Naive thymus-derived CD4-positive, alpha-beta T cell (primary cell): ENCODE measurements at regions not wholly inside any gene's neighbourhood (a gene's known extent, or its start where the extent isn't known, plus 50 kb on each side); places are given as distances from the start of the nearest gene placed in this dataset.
A peak's percentile ranks its signal among the peaks of the same experiment; 100 is the strongest.
"Not testable (repeated sequence)": the region's sequence is repeated elsewhere in the genome, so short reads cannot be mapped to it uniquely, and the experiment has no call there.

Experiments used
- ATAC-seq: fragments of 150-1000 bp; cut with Tn5 transposase; 2 replicates; pipeline ENCODE4 v1.10.0; 2021; ENCODE audit warnings: mild to moderate bottlenecking, moderate library complexity
- CTCF ChIA-PET: fragments of 350-600 bp; sonication (Branson Sonifier 250); formaldehyde crosslinking; loops from one replicate; lab custom pipeline; 2021; ENCODE audit warnings: antibody characterized with exemption; lab: Charles Lee
- POLR2A ChIA-PET: fragments of 350-600 bp; sonication (Branson Sonifier 250); formaldehyde crosslinking; loops from one replicate; lab custom pipeline; 2021; ENCODE audit warnings: antibody characterized with exemption, inconsistent platforms; lab: Charles Lee
- DNase-seq, 9 donors: peaks; one replicate each; pipeline versions ENCODE4 v3.0.0 to v3.0.0-alpha.2; 2020 to 2022; ENCODE audit warnings: mixed read lengths in 1 of 9
- H3K27ac ChIP-seq: one replicate; pipeline ENCODE4 v1.7.0; 2013; ENCODE audit warnings: mild to moderate bottlenecking, low read depth, low read length, moderate library complexity
- H3K27me3 ChIP-seq, 2 donors: one replicate each; pipeline ENCODE4 v1.7.0; 2013; ENCODE audit warnings: low read length in 2 of 2, mild to moderate bottlenecking in 2 of 2, moderate library complexity in 2 of 2; ENCODE audit not compliant: control insufficient read depth in 2 of 2, insufficient read depth in 2 of 2
- H3K36me3 ChIP-seq, 3 experiments: 1 replicate in 2 of 3; 2 replicates in 1 of 3; pipeline ENCODE4 v1.7.0; 2013; ENCODE audit warnings: low read length in 3 of 3, mild to moderate bottlenecking in 3 of 3, moderate library complexity in 1 of 3; ENCODE audit not compliant: insufficient read depth in 3 of 3, control insufficient read depth in 2 of 3
- H3K4me1 ChIP-seq, 2 donors: one replicate each; pipeline ENCODE4 v1.7.0; 2013; ENCODE audit warnings: low read length in 2 of 2, mild to moderate bottlenecking in 2 of 2, moderate library complexity in 1 of 2; ENCODE audit not compliant: control insufficient read depth in 2 of 2, insufficient read depth in 2 of 2
- H3K4me3 ChIP-seq: 2 replicates; pipeline ENCODE4 v1.7.0; 2013; ENCODE audit warnings: mild to moderate bottlenecking, low read length
- H3K9me3 ChIP-seq, 3 experiments: 1 replicate in 2 of 3; 2 replicates in 1 of 3; pipeline ENCODE4 v1.7.0; 2013; ENCODE audit warnings: low read length in 3 of 3; ENCODE audit not compliant: control insufficient read depth in 2 of 3
- H3K27ac Mint-ChIP-seq, 9 donors: one replicate each; pipeline ENCODE4 v1.8.0; 2020 to 2022; ENCODE audit warnings: mixed read lengths in 9 of 9, mild to moderate bottlenecking in 8 of 9, moderate library complexity in 5 of 9, inconsistent platforms in 2 of 9
- H3K27me3 Mint-ChIP-seq, 5 donors: one replicate each; pipeline ENCODE4 v1.8.0; 2021 to 2022; ENCODE audit warnings: mixed read lengths in 5 of 5, mild to moderate bottlenecking in 1 of 5
- H3K36me3 Mint-ChIP-seq, 5 donors: one replicate each; pipeline ENCODE4 v1.8.0; 2020 to 2022; ENCODE audit warnings: mixed read lengths in 5 of 5, mild to moderate bottlenecking in 3 of 5, inconsistent platforms in 1 of 5
- H3K4me1 Mint-ChIP-seq, 7 donors: one replicate each; pipeline ENCODE4 v1.8.0; 2020 to 2022; ENCODE audit warnings: mixed read lengths in 7 of 7, mild to moderate bottlenecking in 3 of 7, inconsistent platforms in 1 of 7
- H3K4me3 Mint-ChIP-seq, 10 donors: one replicate each; pipeline ENCODE4 v1.8.0; 2020 to 2022; ENCODE audit warnings: mild to moderate bottlenecking in 10 of 10, mixed read lengths in 10 of 10, moderate library complexity in 6 of 10, inconsistent platforms in 2 of 10
- H3K9me3 Mint-ChIP-seq, 11 donors: one replicate each; pipeline ENCODE4 v1.8.0; 2020 to 2022; ENCODE audit warnings: mixed read lengths in 11 of 11, mild to moderate bottlenecking in 4 of 11, inconsistent platforms in 1 of 11, moderate library complexity in 1 of 11
- intact Hi-C, 2 donors: fragments of 100-400 bp; cut with micrococcal nuclease; formaldehyde crosslinking; loops; one replicate each; pipeline ENCODE4 v1.15.1; 2023

- peak; percentile 69 for ATAC-seq
- intact Hi-C loops, H3K27me3 ChIP-seq, H3K36me3 Mint-ChIP-seq, H3K9me3 Mint-ChIP-seq, H3K4me3 ChIP-seq, CTCF ChIA-PET, H3K27ac ChIP-seq, H3K36me3 ChIP-seq, H3K4me3 Mint-ChIP-seq, H3K9me3 ChIP-seq, POLR2A ChIA-PET, DNase-seq, H3K27ac Mint-ChIP-seq, H3K27me3 Mint-ChIP-seq, H3K4me1 ChIP-seq: not testable (repeated sequence)
- H3K4me1 Mint-ChIP-seq: peaks cover 5 to 15% (median 11%) of the 10 kb centered on the region in 7 donors
Observed at GRCh38 chr2:89243114-89243700, 551.7 kb downstream of the RPIA start.

DNA sequence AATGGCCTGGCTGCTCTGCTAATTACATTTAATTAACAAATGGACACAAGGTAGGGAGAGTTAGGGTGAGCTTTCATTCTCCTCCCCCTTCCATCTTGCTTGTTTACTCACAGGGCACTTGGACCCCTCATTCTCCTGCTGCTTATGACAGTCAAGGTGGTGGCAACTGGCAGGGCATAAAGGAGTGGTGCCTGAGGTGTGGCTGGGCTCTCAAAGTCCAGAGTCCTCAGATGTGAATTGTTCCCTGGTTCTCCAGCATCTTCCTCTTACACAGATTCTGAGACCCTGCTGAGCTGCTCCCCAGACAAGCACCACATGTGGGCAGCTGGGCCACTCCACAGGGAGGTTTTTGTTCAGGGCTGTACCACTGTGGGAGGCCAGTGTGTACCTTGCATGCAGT is 552.9 kb downstream of the RPIA start:
- H3K27ac Mint-ChIP-seq, H3K36me3 ChIP-seq, DNase-seq, H3K9me3 Mint-ChIP-seq, H3K4me3 ChIP-seq, H3K36me3 Mint-ChIP-seq, H3K27me3 Mint-ChIP-seq, POLR2A ChIA-PET, H3K4me1 ChIP-seq, ATAC-seq, H3K27ac ChIP-seq, H3K27me3 ChIP-seq, H3K9me3 ChIP-seq, H3K4me3 Mint-ChIP-seq, intact Hi-C loops, CTCF ChIA-PET: not testable (repeated sequence)
- peaks cover 5 to 15% (median 11%) of the 10 kb centered on the region in 7 donors for H3K4me1 Mint-ChIP-seq

- H3K36me3 ChIP-seq, H3K27me3 ChIP-seq, H3K27me3 Mint-ChIP-seq, H3K9me3 Mint-ChIP-seq, H3K9me3 ChIP-seq, POLR2A ChIA-PET, H3K27ac ChIP-seq, intact Hi-C loops, H3K36me3 Mint-ChIP-seq, ATAC-seq, H3K4me3 Mint-ChIP-seq, H3K4me1 ChIP-seq, DNase-seq, H3K4me3 ChIP-seq, CTCF ChIA-PET: not testable (repeated sequence)
- Mint-ChIP-seq H3K4me1 (peaks cover 5 to 15% (median 11%) of the 10 kb centered on the region in 7 donors), H3K27ac (peak overlapping the region in 1 of 9 donors; percentile 1)
Observed at GRCh38 chr2:89245478-89245877, 554.0 kb downstream of the RPIA start.

GRCh38 chr2:89246027-89246426 is 554.6 kb downstream of the RPIA start:
- POLR2A ChIA-PET, H3K9me3 ChIP-seq, DNase-seq, CTCF ChIA-PET, H3K4me3 ChIP-seq, H3K27me3 ChIP-seq, intact Hi-C loops, H3K27me3 Mint-ChIP-seq, H3K36me3 Mint-ChIP-seq, H3K9me3 Mint-ChIP-seq, ATAC-seq, H3K36me3 ChIP-seq, H3K4me1 ChIP-seq, H3K27ac ChIP-seq, H3K4me3 Mint-ChIP-seq: not testable (repeated sequence)
- Mint-ChIP-seq H3K27ac (peak overlapping the region in 2 of 9 donors; percentile 36 to 47), H3K4me1 (peaks cover 5 to 15% (median 11%) of the 10 kb centered on the region in 7 donors)

- H3K9me3 ChIP-seq, H3K36me3 Mint-ChIP-seq, H3K4me3 ChIP-seq, intact Hi-C loops, H3K4me3 Mint-ChIP-seq, H3K4me1 ChIP-seq, H3K36me3 ChIP-seq, H3K27me3 Mint-ChIP-seq, ATAC-seq, CTCF ChIA-PET, H3K27ac ChIP-seq, DNase-seq, H3K9me3 Mint-ChIP-seq, POLR2A ChIA-PET, H3K27me3 ChIP-seq: not testable (repeated sequence)
- H3K27ac Mint-ChIP-seq: peak overlapping the region in 2 of 9 donors; percentile 8 to 28
- peaks cover 5 to 15% (median 11%) of the 10 kb centered on the region in 7 donors for H3K4me1 Mint-ChIP-seq
Observed at GRCh38 chr2:89246620-89247019, 555.1 kb downstream of the RPIA start.

DNA sequence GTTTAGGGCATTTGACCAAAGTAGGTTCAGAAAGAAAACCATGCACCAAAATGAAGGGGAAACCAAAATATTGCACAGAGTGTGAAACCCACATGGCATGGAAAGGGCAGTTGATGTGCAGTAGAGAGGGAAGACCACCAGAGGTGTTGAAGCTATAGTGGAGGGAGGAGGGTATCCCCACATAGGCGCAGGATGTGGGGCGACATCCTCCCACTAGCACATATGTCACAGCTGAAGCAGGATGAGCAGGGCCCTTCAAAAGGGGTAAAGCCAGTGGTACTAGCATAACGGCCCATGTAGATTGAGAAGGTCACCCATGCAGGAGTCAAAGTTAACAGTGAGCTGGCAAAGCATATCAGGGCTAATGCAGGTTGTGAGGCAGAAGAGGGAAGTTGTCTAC is 563.5 kb downstream of the RPIA start:
- H3K4me3 ChIP-seq, H3K27ac ChIP-seq, ATAC-seq, H3K27me3 Mint-ChIP-seq, DNase-seq, H3K9me3 Mint-ChIP-seq, H3K4me1 Mint-ChIP-seq, H3K4me3 Mint-ChIP-seq, CTCF ChIA-PET, H3K36me3 Mint-ChIP-seq, H3K27me3 ChIP-seq, H3K9me3 ChIP-seq, H3K36me3 ChIP-seq, intact Hi-C loops, H3K27ac Mint-ChIP-seq, H3K4me1 ChIP-seq, POLR2A ChIA-PET: not testable (repeated sequence)

DNA sequence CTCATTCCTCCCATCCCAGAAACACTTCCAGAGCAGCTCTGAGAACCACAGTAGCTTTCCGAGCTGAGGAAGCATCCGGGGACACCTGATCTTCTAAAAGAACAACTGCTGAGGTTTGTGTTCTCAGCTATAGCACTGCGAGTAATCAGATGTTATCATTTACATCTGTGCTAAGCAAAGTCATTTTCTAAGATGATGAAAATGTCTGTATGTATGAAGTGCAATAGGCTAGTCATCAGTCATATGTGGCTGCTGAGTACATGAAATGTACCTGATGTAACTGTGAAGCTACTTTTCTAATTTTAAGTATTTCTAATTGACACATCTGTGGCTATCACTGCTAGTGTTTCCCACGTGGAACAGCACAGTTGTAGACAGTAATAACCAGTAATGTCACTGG is 582.0 kb downstream of the RPIA start:
- intact Hi-C loops, H3K4me1 ChIP-seq, H3K27me3 Mint-ChIP-seq, H3K4me1 Mint-ChIP-seq, H3K27ac ChIP-seq, H3K27ac Mint-ChIP-seq, POLR2A ChIA-PET, H3K36me3 Mint-ChIP-seq, H3K9me3 Mint-ChIP-seq, H3K4me3 ChIP-seq, H3K27me3 ChIP-seq, ATAC-seq, H3K36me3 ChIP-seq, H3K4me3 Mint-ChIP-seq, CTCF ChIA-PET, DNase-seq, H3K9me3 ChIP-seq: not testable (repeated sequence)
